GM18502 (cell line): ENCODE measurements at regions not wholly inside any gene's neighbourhood (a gene's known extent, or its start where the extent isn't known, plus 50 kb on each side); places are given as distances from the start of the nearest gene placed in this dataset.
A peak's percentile ranks its signal among the peaks of the same experiment; 100 is the strongest.
"Not testable (repeated sequence)": the region's sequence is repeated elsewhere in the genome, so short reads cannot be mapped to it uniquely, and the experiment has no call there.

Experiments
- ATAC-seq: cut with Tn5 transposase; IDR thresholded peaks from one replicate; pipeline ENCODE4 v1.9.1; 2021; ENCODE audit warnings: mild to moderate bottlenecking; ENCODE audit not compliant: unreplicated experiment, poor library complexity

GRCh38 chr2:114018464-114018863, 128.6 kb downstream of the ACTR3 start:
- ATAC-seq, result not testable (repeated sequence)

- no peak for ATAC-seq
Observed at GRCh38 chr2:114020668-114021067, 130.8 kb downstream of the ACTR3 start.

- no peak for ATAC-seq
Observed at GRCh38 chr2:114022360-114023085, 132.6 kb downstream of the ACTR3 start.

- no peak for ATAC-seq
Observed at GRCh38 chr2:114024326-114024725, 134.4 kb downstream of the ACTR3 start.

GRCh38 chr2:114025030-114025429, 135.1 kb downstream of the ACTR3 start:
- ATAC-seq, result no peak

GRCh38 chr2:114027437-114027836, 137.5 kb downstream of the ACTR3 start:
- ATAC-seq, result no peak

- ATAC-seq, result no peak
Observed at GRCh38 chr2:114031605-114032505, 142.0 kb downstream of the ACTR3 start.

- ATAC-seq, result no peak
Observed at GRCh38 chr2:114032705-114033104, 142.8 kb downstream of the ACTR3 start.

GRCh38 chr2:114034742-114035141, 144.9 kb downstream of the ACTR3 start:
- ATAC-seq, result no peak

GRCh38 chr2:114038710-114039109, 148.8 kb downstream of the ACTR3 start:
- ATAC-seq, result no peak

- no peak for ATAC-seq
Observed at GRCh38 chr2:114039677-114040076, 149.8 kb downstream of the ACTR3 start.

- ATAC-seq, result no peak
Observed at GRCh38 chr2:114040826-114041225, 150.9 kb downstream of the ACTR3 start.

- ATAC-seq, result no peak
Observed at GRCh38 chr2:114044985-114045384, 155.1 kb downstream of the ACTR3 start.

GRCh38 chr2:114046373-114046772, 156.5 kb downstream of the ACTR3 start:
- ATAC-seq, result no peak

GRCh38 chr2:114046866-114047435, 157.1 kb downstream of the ACTR3 start:
- no peak for ATAC-seq

- ATAC-seq, result no peak
Observed at GRCh38 chr2:114049280-114049679, 159.4 kb downstream of the ACTR3 start.

- no peak for ATAC-seq
Observed at GRCh38 chr2:114049826-114050225, 159.9 kb downstream of the ACTR3 start.

GRCh38 chr2:114056294-114057143, 166.6 kb downstream of the ACTR3 start:
- peak; percentile 94 for ATAC-seq

GRCh38 chr2:114057638-114058037, 167.7 kb downstream of the ACTR3 start:
- no peak for ATAC-seq

GRCh38 chr2:114061566-114062098, 171.7 kb downstream of the ACTR3 start:
- no peak for ATAC-seq
